GM12878 (cell line): ENCODE measurements at regions not wholly inside any gene's neighbourhood (a gene's known extent, or its start where the extent isn't known, plus 50 kb on each side); places are given as distances from the start of the nearest gene placed in this dataset.

Experiments
- ATAC-seq: fragments of 200-7000 bp; cut with Tn5 transposase; 3 replicates; pipeline ENCODE4 v1.9.1; 2020; ENCODE audit warnings: mild to moderate bottlenecking, moderate library complexity
- BruUV-seq: library from RNA; stranded (reverse); fragments of 400-500 nt; replicated peaks from 2 replicates; lab custom pipeline; 2021; lab: Mats Ljungman, UMichigan
- CTCF ChIA-PET: fragments of 300-600 bp; sonication (Branson Sonifier 250); formaldehyde crosslinking; extraction: SDS; loops from one replicate; lab custom pipeline; 2021; ENCODE audit warnings: inconsistent platforms; lab: Yijun Ruan, JAX
- POLR2A ChIA-PET: fragments of 350-600 bp; formaldehyde crosslinking; extraction: SDS; loops from one replicate; lab custom pipeline; 2021; ENCODE audit warnings: inconsistent platforms; lab: Charles Lee
- RAD21 ChIA-PET: fragments of 300-600 bp; sonication (Branson Sonifier 250); formaldehyde crosslinking; loops from one replicate; lab custom pipeline; 2023; ENCODE audit warnings: antibody characterized with exemption; ENCODE audit not compliant: unreplicated experiment; lab: Charles Lee
- SMC1A ChIA-PET: fragments of 300-600 bp; sonication (Branson Sonifier 250); formaldehyde crosslinking; loops from one replicate; lab custom pipeline; 2023; ENCODE audit not compliant: unreplicated experiment, uncharacterized antibody; lab: Charles Lee
- DNase-seq: peaks from one replicate; pipeline ENCODE4 v3.0.0-alpha.2; 2011; ENCODE audit warnings: low read depth, low spot score
- FAIRE-seq: peaks from 3 replicates; lab custom pipeline; 2011; peaks lifted over from hg19 to GRCh38; lab: Jason Lieb, UNC
- H2AFZ ChIP-seq: 2 replicates; pipeline ENCODE4 v1.6.0; 2011; ENCODE audit warnings: low read depth, low read length, control low read depth; ENCODE audit not compliant: control insufficient read depth
- H3K27ac ChIP-seq: 2 replicates; pipeline ENCODE4 v1.5.1; 2011; ENCODE audit warnings: control low read depth; ENCODE audit not compliant: control insufficient read depth, insufficient read depth
- H3K27me3 ChIP-seq, 2 experiments: replicated peaks in 1 of 2; 2 replicates each; pipeline versions ENCODE4 v1.6.0 to v1.6.1; 2011; ENCODE audit warnings: low read length in 1 of 2; ENCODE audit not compliant: control insufficient read depth in 2 of 2, insufficient read depth in 2 of 2
- H3K36me3 ChIP-seq, 2 experiments: 2 replicates each; pipeline ENCODE4 v1.5.1; 2011; ENCODE audit warnings: low read length in 1 of 2; ENCODE audit not compliant: control insufficient read depth in 2 of 2, insufficient read depth in 2 of 2
- H3K4me1 ChIP-seq: 2 replicates; pipeline ENCODE4 v1.6.1; 2011; ENCODE audit warnings: mild to moderate bottlenecking, low read length, moderate library complexity, mixed read lengths; ENCODE audit not compliant: control insufficient read depth, insufficient read depth
- H3K4me2 ChIP-seq: 2 replicates; pipeline ENCODE4 v1.6.0; 2011; ENCODE audit warnings: control low read depth; ENCODE audit not compliant: control insufficient read depth, insufficient read depth
- H3K4me3 ChIP-seq: fragments of 200-600 bp; sonication (generic); 2 replicates; pipeline ENCODE4 v1.5.1; 2016
- H3K79me2 ChIP-seq: 2 replicates; pipeline ENCODE4 v1.6.0; 2011; ENCODE audit warnings: low read length; ENCODE audit not compliant: control insufficient read depth, insufficient read depth
- H3K9ac ChIP-seq: 2 replicates; pipeline ENCODE4 v1.8.0; 2011; ENCODE audit warnings: low read length, control low read depth, mixed read lengths; ENCODE audit not compliant: control insufficient read depth, insufficient read depth
- H3K9me3 ChIP-seq: replicated peaks from 3 replicates; pipeline ENCODE4 v1.5.1; 2011; ENCODE audit warnings: mild to moderate bottlenecking, low read length; ENCODE audit not compliant: control insufficient read depth, insufficient read depth
- H4K20me1 ChIP-seq: 2 replicates; pipeline ENCODE4 v1.6.0; 2011; ENCODE audit not compliant: control insufficient read depth, insufficient read depth
- ATF7 ChIP-seq: fragments of 450-650 bp; IDR thresholded peaks from 2 replicates; pipeline ENCODE4 v1.6.1; 2016; ENCODE audit warnings: low read depth, mild to moderate bottlenecking
- ETV6 ChIP-seq, 2 experiments: fragments of 450-650 bp in 1 of 2; IDR thresholded peaks in 1 of 2; conservative IDR thresholded peaks in 1 of 2; 2 replicates each; pipeline ENCODE4 v1.6.1; 2014; ENCODE audit warnings: antibody characterized with exemption in 1 of 2, borderline replicate concordance in 1 of 2, low read depth in 1 of 2, mild to moderate bottlenecking in 1 of 2, moderate library complexity in 1 of 2
- GATAD2B ChIP-seq: fragments of 450-650 bp; conservative IDR thresholded peaks from 2 replicates; pipeline ENCODE4 v1.6.1; 2017; ENCODE audit warnings: low read depth, mild to moderate bottlenecking, moderate library complexity
- IKZF2 ChIP-seq, 2 experiments: fragments of 450-650 bp; IDR thresholded peaks; 2 replicates each; pipeline ENCODE4 v1.6.1; 2017; ENCODE audit warnings: mild to moderate bottlenecking in 2 of 2, moderate library complexity in 2 of 2
- MTA3 ChIP-seq: IDR thresholded peaks from 2 replicates; pipeline ENCODE4 v1.6.1; 2012; ENCODE audit warnings: low read length, inconsistent platforms, borderline replicate concordance
- PKNOX1 ChIP-seq: fragments of 450-650 bp; IDR thresholded peaks from 2 replicates; pipeline ENCODE4 v1.6.1; 2016; ENCODE audit warnings: mild to moderate bottlenecking
- PRDM15 ChIP-seq: fragments of 450-650 bp; formaldehyde crosslinking; IDR thresholded peaks from 2 replicates; pipeline ENCODE4 v1.4.0; 2020; ENCODE audit warnings: mild to moderate bottlenecking, moderate library complexity
- TAF1 ChIP-seq: IDR thresholded peaks from 2 replicates; pipeline ENCODE4 v1.6.1; 2011; ENCODE audit warnings: mild to moderate bottlenecking, low read depth, low read length, borderline replicate concordance
- ZBTB33 ChIP-seq: fragments of 450-650 bp; IDR thresholded peaks from 2 replicates; pipeline ENCODE4 v1.6.1; 2017; ENCODE audit warnings: mild to moderate bottlenecking
- WGBS: methylation state at CpG from one replicate; pipeline ENCODE4 v1.1.6; 2016; ENCODE audit warnings: low lambda C conversion rate; ENCODE audit not compliant: insufficient replicate concordance, insufficient coverage; ENCODE audit errors: missing lambda C conversion rate; 5-methylcytosine and 5-hydroxymethylcytosine counted together
- in situ Hi-C: fragments of 300-500 bp; cut with MboI; formaldehyde crosslinking; loops from 9 replicates; pipeline ENCODE4 v1.14.3; 2018; ENCODE audit warnings: mixed read lengths
- intact Hi-C: fragments of 100-400 bp; cut with micrococcal nuclease; formaldehyde crosslinking; loops from one replicate; pipeline ENCODE4 v1.14.2; 2022; ENCODE audit not compliant: unreplicated experiment

- SMC1A ChIA-PET: no interaction called here
- in situ Hi-C loops: no loop called here
- Histone ChIP-seq H3K36me3 (peaks cover 9 to 10% of the 10 kb centered on the region in 2 experiments; a peak in 3 of 4 replicates), H3K9ac (no peak overlapping the region), H3K4me3 (no peak overlapping the region), H3K79me2 (peaks cover 1% of the 10 kb centered on the region; the same call in 1 of the 2 replicates), H3K4me1 (no peaks in the 10 kb centered on the region), H3K9me3 (peaks cover 2% of the 10 kb centered on the region; the same call in 2 of the 3 replicates), H3K4me2 (no peak overlapping the region), H3K27ac (no peak overlapping the region), H2AFZ (no peak overlapping the region), H3K27me3 (no peaks in the 10 kb centered on the region), H4K20me1 (no peaks in the 10 kb centered on the region)
- CTCF ChIA-PET: interaction anchor here (0.7 to 1.5 kb wide), 3 partner anchors 9 to 128 kb away, joined by 3 to 4 read pairs (median 3); no protein-coding TSS in a partner anchor
- POLR2A ChIA-PET: interaction anchor here (0.6 kb wide), 2 partner anchors 10 to 13 kb away, joined by 3 to 5 read pairs; no protein-coding TSS in a partner anchor
- DNase-seq: no peak
- no peak for FAIRE-seq
- no peak for ATAC-seq
- WGBS: 98% methylated on average over 6 of the region's 6 CpGs
- intact Hi-C loops: no loop called here
- no TSS peak for BruUV-seq
- TF ChIP-seq PRDM15 (CRISPR knock-in tag) (no peak), IKZF2 (IDR thresholded peaks at IDR 0.05) (no peak), ATF7 (no peak), MTA3 (no peak), PKNOX1 (no peak), TAF1 (no peak), ZBTB33 (no peak), GATAD2B (no peak), ETV6 (conservative IDR thresholded peaks at IDR 0.05 in 1 of 2, IDR thresholded peaks at IDR 0.05 in 1 of 2; ENCODE audit: borderline replicate concordance in 1 of 2, low read depth in 1 of 2) (no peak)
- RAD21 ChIA-PET: no interaction called here
Observed at GRCh38 chr14:71625175-71625574, 307.1 kb upstream of the RGS6 start.
